B cell (primary cell): ENCODE measurements at regions not wholly inside any gene's neighbourhood (a gene's known extent, or its start where the extent isn't known, plus 50 kb on each side); places are given as distances from the start of the nearest gene placed in this dataset.

Source experiments
- ATAC-seq: fragments of 200-7000 bp; cut with Tn5 transposase; one replicate; pipeline ENCODE4 v1.10.0; 2021; ENCODE audit warnings: low read depth, mild to moderate bottlenecking, moderate number of reproducible peaks, moderate library complexity
- CTCF ChIA-PET: fragments of 350-600 bp; sonication (Branson Sonifier 250); formaldehyde crosslinking; loops from one replicate; lab custom pipeline; 2021; ENCODE audit warnings: antibody characterized with exemption, inconsistent platforms; lab: Charles Lee
- POLR2A ChIA-PET: fragments of 350-600 bp; sonication (Branson Sonifier 250); formaldehyde crosslinking; loops from one replicate; lab custom pipeline; 2021; ENCODE audit warnings: antibody characterized with exemption; lab: Charles Lee
- DNase-seq: peaks from one replicate; pipeline ENCODE4 v3.0.0; 2013
- H2AFZ ChIP-seq: 2 replicates; pipeline ENCODE4 v1.6.1; 2012; ENCODE audit warnings: mild to moderate bottlenecking, low read depth, low read length; ENCODE audit not compliant: insufficient read depth, poor library complexity, severe bottlenecking
- H3K27ac ChIP-seq, 2 donors: 1 replicate in 1 of 2; 2 replicates in 1 of 2; pipeline ENCODE4 v1.5.1; 2012 to 2013; ENCODE audit warnings: low read length in 2 of 2, mild to moderate bottlenecking in 2 of 2, moderate library complexity in 1 of 2
- H3K27me3 ChIP-seq, 4 experiments: fragments of 200-600 bp in 1 of 4; sonication (generic) in 1 of 4; replicated peaks in 1 of 4; 1 replicate in 2 of 4; 2 replicates in 2 of 4; pipeline versions ENCODE4 v1.6.1 to v1.7.0; 2013 to 2016; ENCODE audit warnings: low read length in 3 of 4, mild to moderate bottlenecking in 2 of 4, mixed read lengths in 1 of 4, moderate library complexity in 1 of 4; ENCODE audit not compliant: insufficient read depth in 4 of 4, control insufficient read depth in 3 of 4; ENCODE audit errors: control extremely low read depth in 1 of 4
- H3K36me3 ChIP-seq, 2 experiments: replicated peaks in 1 of 2; 1 replicate in 1 of 2; 2 replicates in 1 of 2; pipeline versions ENCODE4 v1.6.1 to v1.7.1; 2013; ENCODE audit warnings: low read length in 1 of 2; ENCODE audit not compliant: insufficient read depth in 2 of 2, control insufficient read depth in 1 of 2; ENCODE audit errors: control extremely low read depth in 1 of 2, extremely low read depth in 1 of 2
- H3K4me1 ChIP-seq, 2 donors: fragments of 200-600 bp in 1 of 2; sonication (generic) in 1 of 2; 1 replicate in 1 of 2; 2 replicates in 1 of 2; pipeline versions ENCODE4 v1.5.1 to v1.6.1; 2013 to 2017; ENCODE audit warnings: low read length in 2 of 2; ENCODE audit not compliant: control insufficient read depth in 2 of 2, insufficient read depth in 2 of 2
- H3K4me2 ChIP-seq: replicated peaks from 2 replicates; pipeline ENCODE3; 2012; ENCODE audit warnings: mild to moderate bottlenecking, low read depth, low read length; ENCODE audit not compliant: poor library complexity, severe bottlenecking
- H3K4me3 ChIP-seq, 5 experiments: fragments of 200-600 bp in 1 of 5; sonication (generic) in 1 of 5; 1 replicate in 3 of 5; 2 replicates in 2 of 5; pipeline versions ENCODE4 v1.5.1 to v1.7.0; 2011 to 2016; ENCODE audit warnings: low read length in 4 of 5, mild to moderate bottlenecking in 4 of 5, low read depth in 2 of 5, control low read depth in 1 of 5, moderate library complexity in 1 of 5; ENCODE audit not compliant: insufficient read depth in 1 of 5; ENCODE audit errors: control extremely low read depth in 1 of 5, extremely low read depth in 1 of 5
- H3K79me2 ChIP-seq: fragments of 200-600 bp; sonication (generic); one replicate; pipeline ENCODE4 v1.6.0; 2016; ENCODE audit warnings: low read length; ENCODE audit not compliant: control insufficient read depth, insufficient read depth
- H3K9ac ChIP-seq: fragments of 200-600 bp; sonication (generic); 2 replicates; pipeline ENCODE4 v1.6.1; 2017; ENCODE audit warnings: mild to moderate bottlenecking, low read length, moderate library complexity
- H3K9me3 ChIP-seq, 3 donors: one replicate each; pipeline versions ENCODE4 v1.6.1 to v1.7.1; 2013; ENCODE audit warnings: low read length in 2 of 3; ENCODE audit not compliant: control insufficient read depth in 2 of 3, insufficient read depth in 1 of 3; ENCODE audit errors: control extremely low read depth in 1 of 3
- H4K20me1 ChIP-seq: 2 replicates; pipeline ENCODE4 v1.6.0; 2012; ENCODE audit warnings: mild to moderate bottlenecking, low read length; ENCODE audit not compliant: insufficient read depth, control insufficient read depth, poor library complexity, severe bottlenecking
- H3K27ac Mint-ChIP-seq: one replicate; pipeline ENCODE4 v1.8.0; 2021; ENCODE audit warnings: mixed read lengths
- H3K27me3 Mint-ChIP-seq: one replicate; pipeline ENCODE4 v1.8.0; 2021; ENCODE audit warnings: mixed read lengths
- H3K4me1 Mint-ChIP-seq: one replicate; pipeline ENCODE4 v1.8.0; 2021; ENCODE audit warnings: mixed read lengths
- H3K4me3 Mint-ChIP-seq: one replicate; pipeline ENCODE4 v1.8.0; 2021; ENCODE audit warnings: mixed read lengths
- H3K9me3 Mint-ChIP-seq: one replicate; pipeline ENCODE4 v1.8.0; 2022; ENCODE audit warnings: mixed read lengths; ENCODE audit not compliant: insufficient read depth
- EZH2 ChIP-seq: IDR thresholded peaks from 2 replicates; pipeline ENCODE4 v1.6.1; 2012; ENCODE audit warnings: borderline replicate concordance, low read depth, mild to moderate bottlenecking, moderate library complexity, low read length; ENCODE audit not compliant: insufficient read depth, poor library complexity, severe bottlenecking
- WGBS: methylation state at CpG from one replicate; pipeline ENCODE4 v1.1.5; 2013; ENCODE audit warnings: missing lambda C conversion rate; ENCODE audit not compliant: insufficient coverage; 5-methylcytosine and 5-hydroxymethylcytosine counted together
- intact Hi-C: fragments of 100-400 bp; cut with micrococcal nuclease; formaldehyde crosslinking; loops from one replicate; pipeline ENCODE4 v1.10.0; 2022
- TF ChIP-seq, protein P1 (sequence below): fragments of 200-600 bp; IDR thresholded peaks from one replicate; pipeline ENCODE4 v1.8.0; 2022; ENCODE audit warnings: antibody characterized with exemption, mild to moderate bottlenecking

- H3K9ac ChIP-seq: no peak overlapping the region
- intact Hi-C loops: no loop called here
- Mint-ChIP-seq H3K27ac (no peak overlapping the region), H3K4me1 (no peaks in the 10 kb centered on the region), H3K4me3 (no peak overlapping the region), H3K9me3 (no peaks in the 10 kb centered on the region), H3K27me3 (no peaks in the 10 kb centered on the region)
- no peak overlapping the region for H3K4me2 ChIP-seq
- WGBS: 89% methylated on average over 1 of the region's 11 CpGs
- H3K79me2 ChIP-seq: no peaks in the 10 kb centered on the region
- no peaks in the 10 kb centered on the region for H3K27me3 ChIP-seq
- H4K20me1 ChIP-seq: no peaks in the 10 kb centered on the region
- TF ChIP-seq EZH2: no peak
- TF ChIP-seq, protein P1, sequence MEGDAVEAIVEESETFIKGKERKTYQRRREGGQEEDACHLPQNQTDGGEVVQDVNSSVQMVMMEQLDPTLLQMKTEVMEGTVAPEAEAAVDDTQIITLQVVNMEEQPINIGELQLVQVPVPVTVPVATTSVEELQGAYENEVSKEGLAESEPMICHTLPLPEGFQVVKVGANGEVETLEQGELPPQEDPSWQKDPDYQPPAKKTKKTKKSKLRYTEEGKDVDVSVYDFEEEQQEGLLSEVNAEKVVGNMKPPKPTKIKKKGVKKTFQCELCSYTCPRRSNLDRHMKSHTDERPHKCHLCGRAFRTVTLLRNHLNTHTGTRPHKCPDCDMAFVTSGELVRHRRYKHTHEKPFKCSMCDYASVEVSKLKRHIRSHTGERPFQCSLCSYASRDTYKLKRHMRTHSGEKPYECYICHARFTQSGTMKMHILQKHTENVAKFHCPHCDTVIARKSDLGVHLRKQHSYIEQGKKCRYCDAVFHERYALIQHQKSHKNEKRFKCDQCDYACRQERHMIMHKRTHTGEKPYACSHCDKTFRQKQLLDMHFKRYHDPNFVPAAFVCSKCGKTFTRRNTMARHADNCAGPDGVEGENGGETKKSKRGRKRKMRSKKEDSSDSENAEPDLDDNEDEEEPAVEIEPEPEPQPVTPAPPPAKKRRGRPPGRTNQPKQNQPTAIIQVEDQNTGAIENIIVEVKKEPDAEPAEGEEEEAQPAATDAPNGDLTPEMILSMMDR: no peak
- ChIA-PET POLR2A (no interaction called here), CTCF (interaction anchor here (1.2 kb wide), 1 partner anchor 322 kb away, joined by 3 read pairs; no protein-coding TSS in a partner anchor)
- no peak for ATAC-seq
- H2AFZ ChIP-seq: no peak overlapping the region
- H3K27ac ChIP-seq: no peak overlapping the region
- H3K4me3 ChIP-seq: no peak overlapping the region
- H3K9me3 ChIP-seq: peaks cover 0 to 3% (median 0%) of the 10 kb centered on the region in 3 donors
- no peak for DNase-seq
- H3K4me1 ChIP-seq: no peaks in the 10 kb centered on the region
- H3K36me3 ChIP-seq: no peaks in the 10 kb centered on the region
Observed at GRCh38 chr10:28986117-28986792, 302.6 kb upstream of the LYZL1 start.

- Histone ChIP-seq H3K9ac (no peak overlapping the region), H3K79me2 (no peaks in the 10 kb centered on the region), H3K27ac (no peak overlapping the region), H2AFZ (no peak overlapping the region), H3K36me3 (no peaks in the 10 kb centered on the region), H3K27me3 (no peaks in the 10 kb centered on the region), H3K9me3 (peaks cover 0 to 3% (median 0%) of the 10 kb centered on the region in 3 donors), H3K4me3 (no peak overlapping the region), H3K4me2 (no peak overlapping the region), H3K4me1 (no peaks in the 10 kb centered on the region), H4K20me1 (no peaks in the 10 kb centered on the region)
- ChIA-PET CTCF (interaction anchor here (1.2 kb wide), 1 partner anchor 323 kb away, joined by 3 read pairs; no protein-coding TSS in a partner anchor), POLR2A (no interaction called here)
- Mint-ChIP-seq H3K9me3 (no peaks in the 10 kb centered on the region), H3K4me1 (no peaks in the 10 kb centered on the region), H3K27me3 (no peaks in the 10 kb centered on the region), H3K4me3 (no peak overlapping the region), H3K27ac (no peak overlapping the region)
- WGBS: 89% methylated on average over 1 of the region's 3 CpGs
- no peak for DNase-seq
- intact Hi-C loops: no loop called here
- TF ChIP-seq, protein P1: no peak
- no peak for TF ChIP-seq EZH2
- ATAC-seq: no peak
Observed at GRCh38 chr10:28986856-28987255, 302.0 kb upstream of the LYZL1 start.
